ENCODE measurements at regions not wholly inside any gene's neighbourhood (a gene's known extent, or its start where the extent isn't known, plus 50 kb on each side); places are given as distances from the start of the nearest gene placed in this dataset.

- FAIRE-seq (no peak), ATAC-seq (no peak), DNase-seq (ENCODE audit: low read depth, low spot score) (no peak)
- no peaks in the 10 kb centered on the region for H3K79me2 ChIP-seq (ENCODE audit: control insufficient read depth, insufficient read depth, low read length)
- H4K20me1 ChIP-seq (ENCODE audit: control insufficient read depth, insufficient read depth), result no peaks in the 10 kb centered on the region
- in situ Hi-C loops (cut with MboI) (no loop called here), intact Hi-C loops (cut with micrococcal nuclease; ENCODE audit: unreplicated experiment) (no loop called here)
- ChIA-PET POLR2A (no interaction called here), SMC1A (ENCODE audit: uncharacterized antibody, unreplicated experiment) (no interaction called here), CTCF (no interaction called here), RAD21 (ENCODE audit: unreplicated experiment) (no interaction called here)
- BruUV-seq (replicated peaks), result no TSS peak
- no peak overlapping the region for H3K27ac ChIP-seq (ENCODE audit: control insufficient read depth, insufficient read depth)
- no peaks in the 10 kb centered on the region for H3K4me1 ChIP-seq (ENCODE audit: control insufficient read depth, insufficient read depth, low read length)
- no peak overlapping the region for H3K9ac ChIP-seq (ENCODE audit: control insufficient read depth, insufficient read depth, low read length)
- TF ChIP-seq RBBP5 (conservative IDR thresholded peaks at IDR 0.05) (no peak), SMAD5 (IDR thresholded peaks at IDR 0.05; ENCODE audit: low read depth) (no peak), SPI1 (IDR thresholded peaks at IDR 0.05; ENCODE audit: borderline replicate concordance, insufficient read depth, low read depth, low read length) (no peak), IRF4 (IDR thresholded peaks at IDR 0.05; ENCODE audit: low read depth, low read length) (no peak), SREBF1 (IDR thresholded peaks at IDR 0.05; ENCODE audit: low read length) (no peak), MTA3 (IDR thresholded peaks at IDR 0.05; ENCODE audit: borderline replicate concordance, low read length) (no peak), ZNF24 (IDR thresholded peaks at IDR 0.05) (no peak), SKIL (IDR thresholded peaks at IDR 0.05; ENCODE audit: low read depth, poor library complexity, severe bottlenecking) (no peak)
- H2AFZ ChIP-seq (ENCODE audit: control insufficient read depth, low read depth, low read length), result no peak overlapping the region
- H3K9me3 ChIP-seq (replicated peaks; ENCODE audit: control insufficient read depth, insufficient read depth, low read length), result no peaks in the 10 kb centered on the region
- H3K4me2 ChIP-seq (ENCODE audit: control insufficient read depth, insufficient read depth), result no peak overlapping the region
- H3K27me3 ChIP-seq (replicated peaks in 1 of 2; ENCODE audit: control insufficient read depth in 2 of 2, insufficient read depth in 2 of 2, low read length in 1 of 2), result peaks cover 0 to 2% of the 10 kb centered on the region in 2 experiments; a peak in 2 of 4 replicates
- H3K4me3 ChIP-seq, result no peak overlapping the region
- no peaks in the 10 kb centered on the region for H3K36me3 ChIP-seq (ENCODE audit: control insufficient read depth in 2 of 2, insufficient read depth in 2 of 2, low read length in 1 of 2)
- WGBS (ENCODE audit: insufficient coverage, insufficient replicate concordance, low lambda C conversion rate, missing lambda C conversion rate), result 37% methylated on average over 6 of the region's 6 CpGs
Measured at GRCh38 chr15:94083467-94084052, 147.8 kb upstream of the MCTP2 start.

Data from GM12878 (cell line).